Activated CD4-positive, alpha-beta memory T cell treated with anti-CD3 and anti-CD28 coated beads, Interleukin-2, amount 10 ng/mL, durations not matched to agents 7 days and 5 days (primary cell): ENCODE measurements at regions not wholly inside any gene's neighbourhood (a gene's known extent, or its start where the extent isn't known, plus 50 kb on each side); places are given as distances from the start of the nearest gene placed in this dataset.

Source experiments
- CTCF ChIA-PET: fragments of 350-600 bp; sonication (Branson Sonifier 250); formaldehyde crosslinking; loops from one replicate; lab custom pipeline; 2021; ENCODE audit warnings: antibody characterized with exemption, inconsistent platforms; lab: Charles Lee
- POLR2A ChIA-PET: fragments of 350-600 bp; sonication (Branson Sonifier 250); formaldehyde crosslinking; loops from one replicate; lab custom pipeline; 2021; ENCODE audit warnings: antibody characterized with exemption; lab: Charles Lee
- DNase-seq: peaks from one replicate; pipeline ENCODE4 v3.0.0-alpha.2; 2020
- H3K27ac Mint-ChIP-seq: one replicate; pipeline ENCODE4 v1.8.0; 2021; ENCODE audit warnings: mild to moderate bottlenecking, mixed read lengths
- H3K27me3 Mint-ChIP-seq: one replicate; pipeline ENCODE4 v1.8.0; 2021; ENCODE audit warnings: mixed read lengths
- H3K36me3 Mint-ChIP-seq: one replicate; pipeline ENCODE4 v1.8.0; 2021; ENCODE audit warnings: low read depth, mixed read lengths
- H3K4me1 Mint-ChIP-seq: one replicate; pipeline ENCODE4 v1.8.0; 2021; ENCODE audit warnings: mixed read lengths
- H3K4me3 Mint-ChIP-seq: one replicate; pipeline ENCODE4 v1.8.0; 2021; ENCODE audit warnings: mild to moderate bottlenecking, mixed read lengths
- H3K9me3 Mint-ChIP-seq: one replicate; pipeline ENCODE4 v1.8.0; 2021; ENCODE audit warnings: mixed read lengths

DNA sequence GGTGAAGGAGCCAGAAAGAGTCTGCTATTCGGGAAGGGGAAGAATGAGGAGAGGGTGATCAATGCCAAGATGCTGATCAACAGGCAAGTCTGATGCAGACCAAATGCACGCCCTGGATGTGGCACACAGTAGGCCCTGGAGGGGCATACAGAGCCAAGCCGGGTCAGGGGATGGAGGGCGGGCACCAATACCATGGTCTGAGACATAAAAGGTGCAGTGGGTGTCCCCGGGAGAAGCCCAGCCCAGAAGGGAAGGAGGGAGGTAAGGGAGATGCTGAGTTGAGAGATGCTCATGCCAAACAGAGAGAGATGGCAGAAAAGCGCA is 66.6 kb upstream of the ID2 start:
- no peaks in the 10 kb centered on the region for H3K4me1 Mint-ChIP-seq
- peaks cover 5% of the 10 kb centered on the region for H3K36me3 Mint-ChIP-seq
- no peak overlapping the region for H3K4me3 Mint-ChIP-seq
- DNase-seq = no peak
- H3K9me3 Mint-ChIP-seq = peaks cover 14% of the 10 kb centered on the region
- H3K27me3 Mint-ChIP-seq = peaks cover 24% of the 10 kb centered on the region
- ChIA-PET POLR2A (no interaction called here), CTCF (no interaction called here)
- H3K27ac Mint-ChIP-seq = no peak overlapping the region

DNA sequence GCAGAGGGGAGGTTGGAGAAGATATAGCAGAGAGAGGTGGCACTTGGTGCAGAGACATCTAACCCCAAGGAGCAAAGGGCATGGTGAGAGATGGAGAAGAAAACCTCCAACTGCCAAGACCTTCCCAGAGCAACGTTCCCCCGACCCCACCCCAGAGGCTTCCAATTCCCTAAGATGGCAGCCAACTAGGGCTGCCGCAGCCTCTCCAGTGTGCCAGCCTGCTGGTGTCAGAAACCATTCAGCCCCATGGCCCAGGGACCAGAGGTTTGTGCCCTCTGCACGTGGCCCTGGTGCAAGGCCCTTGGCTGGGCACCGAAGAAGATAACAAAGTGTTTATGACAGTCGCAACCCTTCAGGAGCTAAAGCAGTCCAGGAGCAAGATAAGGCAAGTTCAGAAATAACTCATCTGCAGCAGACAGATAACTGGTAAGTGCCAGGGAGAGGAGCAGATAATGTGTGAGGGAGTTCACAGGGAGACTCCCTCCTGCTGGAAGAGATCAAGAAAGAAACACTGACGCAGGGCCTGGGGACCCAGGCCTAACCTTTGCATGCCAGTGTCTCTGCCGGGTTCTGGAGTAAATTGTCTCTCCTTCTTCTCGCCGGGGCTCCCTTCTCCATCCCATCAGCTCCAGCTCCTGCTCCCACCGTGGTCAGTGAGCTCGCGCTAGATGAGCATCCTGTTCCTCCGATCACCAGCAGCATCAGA is 66.1 kb upstream of the ID2 start:
- H3K4me3 Mint-ChIP-seq = no peak overlapping the region
- POLR2A ChIA-PET = no interaction called here
- no peaks in the 10 kb centered on the region for H3K4me1 Mint-ChIP-seq
- no peak overlapping the region for H3K27ac Mint-ChIP-seq
- DNase-seq = no peak
- H3K27me3 Mint-ChIP-seq = peaks cover 24% of the 10 kb centered on the region
- CTCF ChIA-PET = no interaction called here
- peaks cover under 1% of the 10 kb centered on the region for H3K36me3 Mint-ChIP-seq
- peaks cover 9% of the 10 kb centered on the region for H3K9me3 Mint-ChIP-seq

DNA sequence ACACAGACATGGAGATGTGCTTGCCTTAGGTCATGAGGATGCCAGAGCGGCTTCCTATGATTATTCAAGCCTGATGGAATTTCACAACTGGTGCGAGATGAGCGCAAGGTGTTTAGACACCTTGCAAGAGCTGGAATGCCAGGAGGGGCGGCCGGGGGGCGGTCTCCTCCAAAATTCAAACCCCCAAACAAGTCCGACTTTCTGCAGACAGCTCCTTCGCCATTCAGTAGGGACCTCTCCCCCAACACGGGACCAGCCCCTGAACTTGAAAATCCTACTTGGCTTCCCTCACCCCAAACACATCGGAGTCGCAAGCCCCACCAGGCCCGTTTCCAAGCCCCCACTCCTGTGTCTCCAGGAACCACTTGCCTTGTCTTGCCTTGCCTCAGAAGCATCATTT is 64.8 kb upstream of the ID2 start:
- Mint-ChIP-seq H3K4me1 (no peaks in the 10 kb centered on the region), H3K27me3 (peaks cover 32% of the 10 kb centered on the region), H3K36me3 (no peaks in the 10 kb centered on the region), H3K4me3 (no peak overlapping the region), H3K9me3 (no peaks in the 10 kb centered on the region), H3K27ac (no peak overlapping the region)
- DNase-seq = no peak
- POLR2A ChIA-PET = no interaction called here
- CTCF ChIA-PET = no interaction called here

DNA sequence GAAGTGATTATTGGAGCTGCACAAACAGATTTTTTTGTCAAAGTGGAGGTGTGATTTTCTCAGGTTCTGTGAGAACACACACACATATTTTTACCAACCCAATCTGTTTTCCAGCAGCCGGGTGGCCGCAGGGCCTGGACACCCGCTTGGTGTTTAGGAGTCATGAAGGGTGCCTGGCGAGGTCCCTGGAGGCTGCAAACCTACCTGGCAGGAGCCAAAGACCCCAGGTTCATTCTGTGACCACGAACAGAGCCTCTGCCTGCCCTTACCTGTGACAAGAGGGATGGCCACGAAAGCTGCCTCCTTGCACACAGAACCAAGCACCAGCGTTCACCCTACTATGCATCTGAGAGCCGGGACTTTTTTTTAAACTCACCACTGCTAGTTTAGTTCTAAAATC is 64.3 kb upstream of the ID2 start:
- peaks cover 32% of the 10 kb centered on the region for H3K27me3 Mint-ChIP-seq
- H3K36me3 Mint-ChIP-seq = no peaks in the 10 kb centered on the region
- ChIA-PET CTCF (no interaction called here), POLR2A (no interaction called here)
- no peak overlapping the region for H3K27ac Mint-ChIP-seq
- no peak for DNase-seq
- no peaks in the 10 kb centered on the region for H3K9me3 Mint-ChIP-seq
- H3K4me1 Mint-ChIP-seq = no peaks in the 10 kb centered on the region
- no peak overlapping the region for H3K4me3 Mint-ChIP-seq

DNA sequence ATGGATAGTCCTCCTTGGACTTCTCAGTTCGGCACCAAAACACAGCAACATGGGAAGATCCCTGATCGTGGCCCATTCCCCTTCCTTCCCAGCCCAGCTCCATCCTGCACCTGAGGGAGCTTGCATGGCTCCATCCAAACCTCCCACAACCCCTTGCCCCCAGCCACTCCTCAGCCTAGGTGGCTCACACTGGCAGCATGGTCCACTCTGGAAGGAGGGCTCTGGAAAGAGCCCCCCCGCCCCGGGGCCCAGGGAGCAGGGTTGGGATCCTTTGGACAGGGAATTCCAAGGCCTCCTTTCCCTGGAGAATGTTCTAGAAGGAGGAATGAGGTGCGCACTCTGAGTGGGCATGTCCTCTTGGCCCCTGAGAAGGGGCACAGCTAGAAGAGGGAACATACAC is 62.8 kb upstream of the ID2 start:
- H3K4me1 Mint-ChIP-seq = peaks cover 5% of the 10 kb centered on the region
- DNase-seq = no peak
- CTCF ChIA-PET = no interaction called here
- H3K27me3 Mint-ChIP-seq = peaks cover 36% of the 10 kb centered on the region
- H3K27ac Mint-ChIP-seq = no peak overlapping the region
- POLR2A ChIA-PET = no interaction called here
- no peak overlapping the region for H3K4me3 Mint-ChIP-seq
- no peaks in the 10 kb centered on the region for H3K9me3 Mint-ChIP-seq
- no peaks in the 10 kb centered on the region for H3K36me3 Mint-ChIP-seq

DNA sequence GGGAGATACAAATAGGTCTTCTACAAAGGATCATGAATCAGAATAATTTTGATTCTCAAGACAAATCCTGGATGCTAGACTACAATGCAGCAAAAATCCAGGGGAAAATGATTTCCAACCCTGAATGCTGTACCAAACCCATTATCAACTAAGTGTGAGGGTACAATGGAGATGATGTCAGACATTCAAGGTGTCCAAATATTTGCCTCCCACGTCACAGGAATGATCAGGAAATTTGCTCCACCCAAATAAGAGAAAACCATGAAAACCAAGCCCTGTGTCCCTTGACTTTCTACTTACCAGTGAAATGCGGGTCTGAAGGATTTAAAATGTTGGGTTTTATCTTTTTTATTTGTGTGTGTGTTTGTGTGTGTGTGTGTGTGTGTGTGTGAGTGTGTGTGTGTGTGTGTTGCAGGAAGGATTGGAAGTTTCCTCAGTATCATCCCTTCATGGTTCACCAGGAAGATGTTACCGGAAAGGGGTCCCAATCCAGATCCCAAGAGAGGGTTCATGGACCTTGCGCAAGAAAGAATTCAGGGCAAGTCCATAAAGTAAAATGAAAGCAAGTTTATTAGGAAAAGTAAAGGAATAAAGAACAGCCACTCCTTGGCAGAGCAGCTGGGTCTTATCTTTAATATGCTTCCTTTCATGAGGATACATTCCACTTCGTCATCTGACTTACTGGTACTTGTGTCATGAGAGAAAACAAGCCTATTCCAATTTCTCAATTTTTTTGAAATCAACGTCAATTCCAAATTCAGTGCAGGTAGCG is 61.1 kb upstream of the ID2 start:
- ChIA-PET CTCF (no interaction called here), POLR2A (no interaction called here)
- Mint-ChIP-seq H3K27ac (no peak overlapping the region), H3K9me3 (no peaks in the 10 kb centered on the region), H3K36me3 (no peaks in the 10 kb centered on the region), H3K27me3 (peaks cover 31% of the 10 kb centered on the region), H3K4me1 (peaks cover 5% of the 10 kb centered on the region), H3K4me3 (no peak overlapping the region)
- DNase-seq = no peak

DNA sequence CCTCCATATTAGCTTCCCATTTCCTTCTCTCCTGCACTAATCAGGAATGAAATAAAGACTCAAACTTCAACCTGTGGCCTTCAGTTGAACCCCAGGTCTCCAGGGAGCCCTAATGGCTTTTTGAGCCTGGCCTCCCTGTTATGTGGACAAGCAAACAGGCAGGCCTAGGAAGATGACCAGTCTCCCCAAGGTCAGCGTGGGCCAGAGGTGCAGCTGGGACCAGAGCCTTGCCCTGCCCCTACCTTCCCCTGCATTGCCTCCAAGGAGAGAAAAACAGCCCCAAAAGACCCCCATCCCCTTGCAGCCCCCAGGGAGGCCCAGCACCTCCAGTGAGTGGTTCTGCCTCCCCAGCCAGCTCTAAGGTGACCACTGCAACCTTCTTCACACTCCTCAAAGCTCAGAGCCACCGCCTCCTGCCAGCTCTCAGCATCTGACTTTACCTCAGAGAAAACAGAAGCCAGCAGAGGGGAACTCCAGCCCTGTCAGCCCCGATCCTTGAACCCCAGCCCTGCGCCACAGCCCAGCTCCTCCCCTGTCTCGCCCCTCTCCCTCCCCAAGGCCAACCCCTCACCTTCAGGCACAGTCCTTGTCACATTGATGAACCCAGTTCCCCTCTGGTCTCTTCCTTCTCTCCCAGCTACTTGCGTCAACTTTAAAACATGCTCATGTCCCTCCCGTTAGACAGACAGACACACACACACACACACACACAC is 59.5 kb upstream of the ID2 start:
- H3K4me1 Mint-ChIP-seq = peaks cover 5% of the 10 kb centered on the region
- no peak overlapping the region for H3K4me3 Mint-ChIP-seq
- no peaks in the 10 kb centered on the region for H3K36me3 Mint-ChIP-seq
- no peak for DNase-seq
- H3K27me3 Mint-ChIP-seq = peaks cover 31% of the 10 kb centered on the region
- CTCF ChIA-PET = interaction anchor here (0.7 to 0.9 kb wide), 2 partner anchors 45 to 639 kb away, joined by 3 read pairs; no protein-coding TSS in a partner anchor
- POLR2A ChIA-PET = no interaction called here
- H3K27ac Mint-ChIP-seq = no peak overlapping the region
- no peaks in the 10 kb centered on the region for H3K9me3 Mint-ChIP-seq

DNA sequence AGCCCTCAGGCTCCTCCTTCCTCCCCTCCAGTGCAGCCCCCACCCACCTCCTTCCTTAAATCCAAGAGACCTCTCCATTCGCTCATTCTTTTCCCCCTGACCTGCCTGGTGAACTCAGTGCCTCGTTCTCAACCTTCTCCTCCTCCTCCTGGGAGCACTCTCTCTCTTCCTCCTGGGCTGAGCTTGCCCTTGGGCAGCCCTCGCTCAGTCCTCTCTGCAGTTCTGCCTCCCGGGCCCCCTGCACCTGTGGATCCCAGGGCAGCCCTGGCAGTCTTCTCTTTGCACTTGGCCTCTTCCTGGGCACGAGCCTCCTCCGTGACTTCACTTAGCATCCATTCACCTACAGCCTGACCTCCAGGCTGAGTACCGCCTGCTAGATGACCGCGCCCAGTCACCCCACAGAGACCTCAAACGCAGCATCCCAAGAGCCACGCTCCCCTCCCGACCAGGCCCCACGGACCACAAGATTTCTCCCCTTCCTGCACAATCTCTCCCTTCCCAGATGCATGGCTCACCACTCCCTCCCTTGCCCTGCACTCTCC is 58.9 kb upstream of the ID2 start:
- CTCF ChIA-PET = interaction anchor here (0.7 kb wide), 1 partner anchor 640 kb away, joined by 3 read pairs; no protein-coding TSS in a partner anchor
- Mint-ChIP-seq H3K27me3 (peaks cover 31% of the 10 kb centered on the region), H3K27ac (no peak overlapping the region), H3K36me3 (no peaks in the 10 kb centered on the region), H3K4me3 (no peak overlapping the region), H3K4me1 (peaks cover 5% of the 10 kb centered on the region), H3K9me3 (no peaks in the 10 kb centered on the region)
- DNase-seq = no peak
- POLR2A ChIA-PET = no interaction called here

DNA sequence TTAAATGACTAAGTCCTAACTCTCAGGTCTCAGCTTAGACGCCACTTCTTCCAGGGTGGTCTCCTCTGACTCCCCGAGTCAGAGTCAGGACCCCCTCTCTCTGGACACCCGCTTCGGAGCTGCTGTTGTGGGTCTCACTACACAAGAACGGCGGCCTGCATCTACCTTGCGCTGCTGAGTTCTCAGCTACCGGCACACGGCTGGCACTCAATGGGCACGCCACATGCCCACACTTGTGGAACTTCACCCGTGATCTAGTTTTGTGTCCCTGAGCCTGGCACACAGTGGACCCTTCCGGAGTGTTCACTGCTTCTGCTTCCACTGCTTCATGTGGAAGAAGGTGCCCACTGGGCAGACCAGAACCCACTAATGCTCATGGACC is 58.3 kb upstream of the ID2 start:
- Mint-ChIP-seq H3K9me3 (no peaks in the 10 kb centered on the region), H3K27ac (no peak overlapping the region), H3K4me1 (peaks cover 5% of the 10 kb centered on the region), H3K27me3 (peaks cover 29% of the 10 kb centered on the region), H3K36me3 (no peaks in the 10 kb centered on the region), H3K4me3 (no peak overlapping the region)
- ChIA-PET POLR2A (no interaction called here), CTCF (interaction anchor here (0.6 kb wide), 1 partner anchor 1070 kb away, joined by 4 read pairs; no protein-coding TSS in a partner anchor)
- DNase-seq = no peak

DNA sequence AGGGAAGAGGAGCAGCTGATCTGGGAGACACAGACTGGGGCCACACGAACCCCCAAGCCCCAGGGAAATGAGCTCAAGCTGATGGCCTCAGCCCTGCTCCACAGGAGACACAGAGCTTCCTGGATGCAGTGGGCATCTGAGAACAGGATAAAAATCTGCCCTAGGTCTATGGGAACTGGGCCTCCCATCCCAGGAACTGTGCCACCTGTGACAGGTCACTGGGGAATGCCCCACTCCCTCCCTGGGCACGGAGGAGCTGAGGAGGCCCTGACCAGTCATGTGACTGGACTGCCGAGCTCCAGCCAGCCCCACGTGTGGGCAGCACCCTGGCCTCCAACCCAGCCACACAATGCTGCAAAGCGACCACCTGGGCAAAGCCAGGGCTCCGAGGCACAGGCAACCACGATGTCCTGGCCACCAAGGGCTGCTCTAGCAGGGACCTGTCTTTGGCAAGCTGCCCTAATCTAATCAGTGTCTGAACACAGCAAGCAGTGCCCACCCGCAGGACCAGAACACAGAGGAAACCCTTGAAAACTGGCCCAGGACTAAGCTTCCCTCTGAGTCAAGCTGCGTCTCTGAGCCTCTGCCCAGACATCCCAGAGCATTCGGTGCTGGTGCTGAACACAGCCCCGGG is 57.8 kb upstream of the ID2 start:
- no peak for DNase-seq
- ChIA-PET POLR2A (no interaction called here), CTCF (interaction anchor here (0.6 kb wide), 1 partner anchor 1070 kb away, joined by 4 read pairs; no protein-coding TSS in a partner anchor)
- peaks cover 29% of the 10 kb centered on the region for H3K27me3 Mint-ChIP-seq
- no peaks in the 10 kb centered on the region for H3K36me3 Mint-ChIP-seq
- H3K27ac Mint-ChIP-seq = no peak overlapping the region
- peaks cover 5% of the 10 kb centered on the region for H3K4me1 Mint-ChIP-seq
- no peak overlapping the region for H3K4me3 Mint-ChIP-seq
- H3K9me3 Mint-ChIP-seq = no peaks in the 10 kb centered on the region

DNA sequence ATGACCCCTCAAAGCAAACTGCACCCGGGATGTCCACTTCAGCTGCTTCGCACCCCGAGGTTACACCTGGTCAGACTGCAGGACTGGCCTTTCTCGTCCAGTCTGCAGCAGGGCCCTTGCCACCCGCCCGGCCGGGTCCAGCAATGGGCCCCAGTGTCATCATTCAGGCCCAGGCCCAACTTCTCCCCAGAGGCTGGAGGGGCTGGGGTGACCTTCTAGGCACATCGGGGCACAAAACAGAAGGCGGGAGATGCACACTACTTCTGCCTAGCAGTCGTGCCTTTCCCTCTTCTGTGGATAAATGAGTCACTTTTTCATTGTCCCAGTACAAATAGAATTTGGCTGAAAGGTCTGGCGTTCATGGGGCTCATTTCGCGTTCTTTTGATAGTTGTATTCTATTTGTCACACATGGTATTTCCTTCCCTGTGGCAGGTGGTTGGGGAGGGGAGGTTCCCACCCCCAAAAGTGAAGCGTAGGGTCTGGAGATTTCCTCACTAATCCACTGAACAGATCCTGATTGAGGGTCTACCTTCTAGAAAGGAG is 56.9 kb upstream of the ID2 start:
- no peak overlapping the region for H3K27ac Mint-ChIP-seq
- ChIA-PET POLR2A (no interaction called here), CTCF (no interaction called here)
- H3K9me3 Mint-ChIP-seq = no peaks in the 10 kb centered on the region
- peaks cover 5% of the 10 kb centered on the region for H3K4me1 Mint-ChIP-seq
- H3K27me3 Mint-ChIP-seq = peaks cover 22% of the 10 kb centered on the region
- H3K4me3 Mint-ChIP-seq = no peak overlapping the region
- no peaks in the 10 kb centered on the region for H3K36me3 Mint-ChIP-seq
- no peak for DNase-seq

DNA sequence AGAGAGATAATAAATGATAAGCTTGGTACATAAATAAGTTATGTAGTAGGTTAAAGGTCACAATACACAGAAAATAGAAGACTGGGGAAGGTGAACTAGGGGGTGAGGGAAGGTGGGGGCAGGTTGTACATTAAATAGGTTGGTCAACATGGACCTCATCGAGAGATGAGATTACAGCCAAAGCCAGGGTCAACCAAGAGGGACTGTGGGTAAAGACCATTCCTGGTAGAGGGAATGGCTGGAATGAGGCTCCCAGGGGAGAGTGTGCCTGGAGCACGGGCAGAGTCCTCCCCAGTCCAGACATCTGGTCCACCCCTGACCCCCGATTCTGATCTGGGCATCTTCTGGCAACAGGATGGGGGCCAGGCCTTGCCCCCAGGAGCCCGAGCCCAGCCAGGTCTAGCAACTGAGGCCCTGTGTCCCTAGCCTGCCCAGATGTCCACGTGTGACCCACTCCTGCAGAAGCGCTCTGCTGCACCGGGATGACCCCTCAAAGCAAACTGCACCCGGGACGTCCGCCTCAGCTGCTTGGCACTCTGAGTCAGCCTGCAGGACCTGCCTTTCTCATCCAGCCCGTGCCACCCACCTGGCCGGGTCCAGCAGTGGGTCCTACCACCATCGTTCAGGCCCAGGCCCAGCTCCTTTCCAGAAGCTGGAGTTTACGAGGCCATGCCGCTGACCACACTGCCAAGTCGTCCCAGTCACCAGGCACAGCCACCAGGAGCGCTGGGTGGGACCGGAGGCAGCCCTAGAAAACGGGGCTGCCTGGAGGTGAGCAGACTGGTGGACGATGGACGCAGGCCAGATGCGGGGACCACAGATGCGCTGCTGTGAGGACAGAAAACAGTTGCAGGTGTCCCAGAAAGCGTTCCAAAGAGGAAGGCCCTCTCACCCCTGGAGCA is 56.2 kb upstream of the ID2 start:
- ChIA-PET POLR2A (no interaction called here), CTCF (no interaction called here)
- no peaks in the 10 kb centered on the region for H3K9me3 Mint-ChIP-seq
- no peaks in the 10 kb centered on the region for H3K36me3 Mint-ChIP-seq
- peaks cover 14% of the 10 kb centered on the region for H3K27me3 Mint-ChIP-seq
- DNase-seq = no peak
- peaks cover 5% of the 10 kb centered on the region for H3K4me1 Mint-ChIP-seq
- H3K4me3 Mint-ChIP-seq = no peak overlapping the region
- H3K27ac Mint-ChIP-seq = no peak overlapping the region
